ENCODE measurements at regions not wholly inside any gene's neighbourhood (a gene's known extent, or its start where the extent isn't known, plus 50 kb on each side); places are given as distances from the start of the nearest gene placed in this dataset.

- TF ChIP-seq EP300 (IDR thresholded peaks at IDR 0.05), result no peak
- TF ChIP-seq POLR2A (IDR thresholded peaks at IDR 0.05), result no peak
Observed at GRCh38 chr15:46127361-46127874, 492.6 kb downstream of the SQOR start.
